Stimulated activated CD4-positive, alpha-beta T cell treated with anti-CD3 and anti-CD28 coated beads, Interleukin-12 subunit alpha, Interleukin-12 subunit beta, amount 100 ng/mL, for 48 hours (primary cell): ENCODE measurements at regions not wholly inside any gene's neighbourhood (a gene's known extent, or its start where the extent isn't known, plus 50 kb on each side); places are given as distances from the start of the nearest gene placed in this dataset.
A peak's percentile ranks its signal among the peaks of the same experiment; 100 is the strongest.

Source experiments
- DNase-seq, 3 donors: peaks; one replicate each; pipeline ENCODE4 v3.0.0-alpha.2; 2020; ENCODE audit warnings: low read depth in 2 of 3, low spot score in 1 of 3

DNA sequence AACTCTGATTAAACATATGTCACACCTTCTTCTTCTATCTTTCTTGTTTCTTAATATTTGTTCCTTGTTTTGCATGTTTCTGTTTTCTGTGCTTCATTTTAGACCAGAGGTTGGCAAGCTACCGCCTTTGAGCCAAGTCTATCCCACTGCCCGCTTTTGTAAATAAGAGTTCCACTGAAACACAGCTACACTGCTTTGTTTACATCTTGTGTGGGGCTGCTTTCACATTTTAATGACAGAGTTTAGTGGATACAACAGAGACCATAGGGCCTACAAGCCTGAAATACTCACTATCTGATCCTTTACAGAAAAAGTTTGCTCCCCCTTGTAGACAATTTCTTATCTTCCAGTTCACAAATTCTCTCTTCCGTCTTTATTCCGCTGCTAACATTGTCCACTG lies 109.4 kb upstream of the SPACA1 start:
- DNase-seq: no peak

DNA sequence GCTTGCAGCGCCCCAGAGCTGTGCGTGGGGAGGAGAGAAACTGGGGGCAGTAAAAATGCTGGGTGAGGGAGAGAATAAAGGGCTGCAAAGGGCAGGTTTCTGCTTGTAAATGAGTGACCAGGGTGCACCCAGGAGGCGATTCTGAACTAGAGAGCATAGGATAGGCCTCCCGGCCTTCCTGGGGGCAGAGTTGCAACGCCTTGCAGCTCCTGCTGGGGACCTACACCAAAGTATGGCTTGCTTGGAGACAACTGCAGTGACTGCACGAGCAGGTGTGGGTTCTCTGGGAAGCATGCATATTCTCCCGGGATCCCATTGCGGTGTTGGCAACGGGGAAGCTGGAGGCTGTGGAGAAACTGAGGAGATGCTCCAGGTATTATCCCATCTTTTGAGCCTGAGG lies 111.6 kb upstream of the SPACA1 start:
- no peak for DNase-seq

DNA sequence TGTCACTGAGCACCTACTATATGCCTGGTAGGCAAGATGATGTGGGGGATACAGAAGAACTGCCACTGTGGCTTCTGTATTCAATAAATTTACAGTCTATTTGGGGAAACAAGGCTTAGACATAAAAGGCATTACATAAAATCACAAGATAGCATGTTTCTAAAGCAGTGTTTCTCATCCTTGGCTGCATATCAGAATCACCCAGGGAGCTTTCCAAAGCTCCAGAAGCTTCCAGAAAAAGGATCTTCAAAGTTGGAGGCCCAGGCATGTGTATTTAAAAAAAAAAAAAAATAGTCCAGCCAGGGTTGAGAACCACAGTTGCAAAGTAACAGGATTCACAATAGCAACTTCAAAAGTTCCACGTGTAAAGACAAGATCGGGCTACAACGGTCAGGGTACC lies 112.4 kb upstream of the SPACA1 start:
- DNase-seq: no peak

DNA sequence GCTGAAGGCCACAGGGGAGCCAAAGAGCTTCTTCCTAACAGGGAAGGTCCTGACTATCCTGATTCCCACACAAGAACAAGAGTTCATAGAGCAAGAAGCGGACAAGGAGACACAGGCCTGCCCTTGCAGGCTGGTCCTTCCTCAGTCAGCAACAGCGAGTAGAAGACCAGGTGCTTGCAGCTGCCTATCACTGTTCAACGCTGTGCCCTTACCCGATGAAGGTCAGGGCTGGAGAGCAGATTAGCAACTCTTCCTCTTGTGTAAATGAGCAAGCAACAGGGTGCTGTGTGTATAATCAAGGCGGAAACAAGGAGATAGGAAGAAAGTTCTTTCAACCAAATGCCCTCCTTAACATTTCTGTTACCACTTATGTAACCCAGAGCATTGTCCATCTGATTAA lies 115.3 kb upstream of the SPACA1 start:
- DNase-seq: no peak

DNA sequence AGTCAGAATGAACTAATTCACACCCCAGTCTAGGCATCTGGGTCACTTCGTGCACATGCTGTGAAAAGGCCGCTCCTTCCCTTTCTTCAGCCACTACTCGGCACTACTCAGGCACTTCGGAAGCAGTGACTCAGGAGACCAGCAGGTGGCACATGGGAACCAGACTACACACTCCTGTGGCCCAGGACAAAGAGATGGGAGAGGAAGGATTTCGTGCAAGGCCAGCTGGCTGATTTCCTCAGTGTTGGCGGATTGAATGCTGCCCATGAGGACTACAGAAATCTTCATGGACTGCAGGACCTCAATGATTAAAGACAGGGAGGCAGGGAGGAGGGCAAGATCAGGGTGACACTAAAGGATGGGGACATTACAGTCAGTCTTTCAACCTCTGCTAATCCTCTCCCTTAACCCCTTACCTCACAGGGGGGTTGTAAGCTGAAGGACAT lies 117.8 kb upstream of the SPACA1 start:
- peak; percentile 37 to 55 (median 45) for DNase-seq

DNA sequence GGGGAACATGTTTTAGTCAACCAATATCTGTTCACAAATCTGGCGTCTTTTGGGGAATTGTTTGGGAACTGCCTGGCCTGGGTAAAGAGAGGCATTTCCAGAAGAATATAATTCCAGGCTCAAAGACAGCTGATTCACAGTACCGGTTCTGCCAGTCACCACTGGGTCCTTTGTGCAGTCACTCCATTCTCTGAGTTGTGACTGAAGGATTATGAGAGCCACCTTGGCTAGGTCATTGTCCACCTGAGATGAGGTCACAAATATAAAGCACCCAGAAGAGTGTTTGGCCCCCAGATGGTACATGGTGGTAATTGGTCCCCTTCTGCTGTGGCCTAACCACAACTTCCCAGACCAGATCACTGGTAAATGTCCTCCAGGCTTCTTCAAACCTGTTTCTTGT lies 121.0 kb upstream of the SPACA1 start:
- no peak for DNase-seq

DNA sequence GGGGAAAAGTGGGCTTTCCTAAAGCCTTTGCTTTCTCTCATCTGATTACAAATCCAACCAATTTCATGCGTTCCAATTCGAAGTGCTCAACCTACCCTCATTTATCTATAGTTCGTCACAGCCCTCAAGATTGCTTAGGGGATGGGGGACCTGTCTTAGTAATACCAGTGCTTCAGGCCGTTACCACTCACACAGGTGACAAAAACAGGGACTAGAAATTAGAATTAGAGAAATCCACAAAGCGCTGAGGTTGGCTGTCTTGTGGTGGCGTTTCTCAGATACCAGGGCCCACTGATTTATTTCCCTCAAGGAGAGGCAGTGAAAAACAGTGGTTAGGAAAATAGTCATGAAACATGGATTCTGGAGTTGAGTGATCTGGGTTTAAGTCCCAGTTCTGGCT lies 121.6 kb upstream of the SPACA1 start:
- no peak for DNase-seq

DNA sequence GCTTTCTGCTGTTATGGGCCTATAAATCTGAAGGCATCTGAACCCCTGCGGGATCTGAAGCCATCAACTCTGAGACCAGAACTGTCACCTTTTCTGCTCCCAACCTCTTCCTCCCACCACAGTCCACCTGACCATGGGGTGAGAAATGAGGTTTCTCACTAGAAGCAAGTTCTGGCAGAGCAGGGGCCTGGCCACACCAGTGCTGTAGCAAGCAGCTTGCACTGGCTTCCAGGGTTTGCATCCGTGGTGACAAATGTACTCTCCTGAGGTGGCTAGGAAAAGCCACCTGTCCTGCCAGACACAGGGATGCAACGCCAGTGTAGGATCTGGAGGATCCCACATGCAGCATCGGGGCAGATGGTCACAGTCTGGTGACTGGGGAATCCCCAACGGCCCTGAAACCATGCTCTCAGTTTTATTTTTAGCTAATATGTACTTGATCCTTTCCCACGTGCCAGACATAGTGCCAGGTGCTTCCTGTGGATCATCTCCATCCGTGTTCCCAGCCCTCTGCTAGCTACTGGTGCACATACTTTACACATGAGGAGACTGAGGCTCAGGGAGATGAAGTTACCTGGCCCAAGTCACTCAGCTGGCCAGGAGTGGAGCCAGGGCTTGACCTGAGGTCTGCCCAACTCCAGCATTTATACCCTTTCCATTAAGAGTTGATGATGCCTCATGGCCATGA lies 122.1 kb upstream of the SPACA1 start:
- no peak for DNase-seq

DNA sequence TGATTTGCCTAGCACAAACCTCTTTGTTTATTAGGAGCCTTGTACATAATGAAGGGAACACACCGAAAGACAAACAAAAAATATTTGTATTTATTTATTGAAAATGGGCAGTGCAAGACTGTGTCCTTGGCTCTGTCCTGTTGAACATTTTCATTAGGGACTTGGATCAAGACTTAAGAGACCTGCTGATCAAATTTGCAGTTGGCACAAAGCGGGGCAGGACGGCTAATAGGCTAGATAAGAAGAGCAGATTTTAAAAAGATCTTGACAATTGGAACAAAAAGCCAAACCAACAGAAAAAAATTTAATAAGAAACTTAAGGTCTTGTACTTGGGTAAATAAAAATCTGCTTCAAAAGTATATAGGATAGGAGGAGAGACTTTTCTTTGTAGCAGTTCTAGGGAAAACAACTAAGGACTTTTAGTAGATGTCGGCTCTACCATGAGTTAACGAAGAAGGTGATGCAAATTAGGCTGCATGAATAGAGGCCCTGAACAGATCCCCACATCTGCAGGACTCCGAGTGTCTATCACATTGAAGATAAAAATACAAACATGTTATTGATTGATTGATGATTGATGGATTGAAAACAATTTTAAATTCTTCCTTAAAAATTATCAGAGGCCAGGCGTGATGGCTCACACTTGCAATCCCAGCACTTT lies 124.1 kb upstream of the SPACA1 start:
- DNase-seq: no peak

DNA sequence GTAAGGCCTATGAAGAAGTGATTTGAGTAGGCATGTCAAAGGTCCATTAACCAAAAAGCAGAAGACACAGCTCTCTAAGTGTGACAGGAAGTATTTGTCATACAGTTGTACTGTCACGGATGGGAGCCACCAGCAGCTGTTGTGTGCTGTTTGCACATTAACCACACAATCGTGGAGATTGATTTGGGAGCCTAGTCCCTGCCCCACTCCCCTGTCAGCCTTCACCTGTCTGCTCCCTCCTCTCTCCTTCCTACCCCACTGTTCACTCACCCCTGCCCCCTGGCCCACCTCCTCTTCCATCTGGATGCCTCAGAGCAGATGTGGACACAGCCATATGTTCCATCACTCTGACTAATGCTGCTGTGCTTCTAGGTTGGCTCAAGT lies 124.7 kb upstream of the SPACA1 start:
- DNase-seq: no peak

DNA sequence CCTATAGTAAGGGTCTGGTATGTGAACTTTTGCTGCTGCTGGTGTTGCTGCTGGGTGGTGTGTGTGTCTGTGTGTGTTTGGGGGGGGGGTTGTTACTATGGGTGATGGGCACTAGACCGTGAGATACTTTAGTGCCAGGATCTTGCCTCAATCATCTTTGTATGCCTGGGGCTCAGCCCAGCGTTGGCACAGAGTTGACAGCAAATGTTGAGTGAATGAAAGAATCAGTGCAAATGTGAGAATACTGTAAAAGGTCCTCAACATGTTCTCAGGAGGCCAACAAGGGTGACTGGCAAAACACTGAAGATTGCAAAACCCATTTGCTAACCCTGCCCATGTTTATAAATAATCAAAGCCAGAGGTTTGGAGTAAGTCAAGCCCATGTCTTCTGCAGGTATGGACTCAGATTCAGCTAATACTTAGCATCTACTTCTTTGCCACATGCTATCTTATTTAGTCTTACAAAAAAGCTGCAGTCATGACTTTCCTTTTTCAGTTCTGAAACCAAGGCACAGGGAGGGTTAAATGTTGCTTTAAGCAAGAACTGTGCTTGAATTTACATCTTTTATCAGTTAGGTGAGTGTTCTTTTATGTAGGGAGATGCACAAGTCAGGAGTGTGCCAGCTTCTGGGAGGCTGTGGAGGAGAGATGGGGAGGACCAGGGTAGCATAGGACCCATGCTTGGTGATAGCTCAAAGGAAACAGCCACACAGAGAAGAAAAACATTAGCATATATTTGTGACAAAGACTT lies 125.3 kb upstream of the SPACA1 start:
- DNase-seq: no peak

DNA sequence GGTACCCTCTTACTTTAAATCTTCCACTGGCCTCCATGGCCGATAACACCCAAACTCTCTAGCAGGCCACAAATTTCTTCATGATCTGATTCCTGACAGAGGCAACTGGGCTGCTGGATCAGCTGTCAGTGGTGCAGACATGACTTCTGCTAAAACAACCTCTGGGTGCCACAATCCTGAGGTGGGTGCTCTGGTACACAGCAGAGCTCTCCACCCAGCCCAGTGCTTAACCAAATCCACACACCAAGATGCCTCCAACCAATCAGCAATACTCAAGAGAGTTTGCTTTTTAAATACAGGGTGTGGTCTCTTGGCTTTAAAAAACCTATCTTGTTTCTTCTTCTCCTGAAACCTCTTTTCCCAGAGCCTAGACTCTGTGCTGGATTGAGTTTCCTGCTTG lies 126.6 kb upstream of the SPACA1 start:
- DNase-seq: no peak

DNA sequence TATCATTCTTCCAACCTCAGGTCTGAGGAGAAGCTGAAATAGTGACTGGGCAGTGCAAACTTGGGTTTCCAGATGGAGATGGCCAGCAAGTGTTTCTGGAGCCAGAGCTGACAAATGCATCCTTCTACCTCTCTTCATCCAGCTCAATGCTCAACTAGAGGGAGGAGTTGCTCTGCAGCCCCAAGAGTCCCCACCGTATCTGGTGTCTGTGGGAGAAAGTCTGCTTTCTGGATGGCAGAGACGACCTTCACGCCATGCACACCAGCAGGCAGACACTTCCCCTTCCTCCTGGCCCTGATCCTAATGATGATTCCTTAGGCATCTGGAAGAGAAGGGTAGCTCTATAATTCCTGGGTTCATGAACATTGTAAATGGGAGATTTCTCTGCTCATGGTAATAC lies 127.4 kb upstream of the SPACA1 start:
- DNase-seq: no peak

DNA sequence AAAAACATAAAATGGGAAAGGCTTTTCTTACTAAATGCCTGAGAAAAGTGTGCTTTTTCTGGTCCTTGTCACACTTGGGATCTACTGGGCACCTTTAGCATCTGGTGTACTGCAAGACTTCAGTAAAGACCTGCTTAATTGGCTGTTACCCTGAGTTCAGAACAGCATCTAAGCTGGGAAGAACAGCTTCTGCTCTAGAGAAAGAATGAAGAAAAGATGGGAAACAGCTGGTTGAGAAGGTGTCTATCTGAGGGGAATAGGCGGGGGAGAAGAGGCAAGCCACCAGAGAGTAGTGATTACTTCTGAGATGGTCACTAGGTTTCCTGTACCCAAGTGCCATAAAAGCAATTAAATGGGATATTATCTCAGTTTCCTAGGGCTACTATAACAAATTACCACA lies 128.2 kb upstream of the SPACA1 start:
- DNase-seq: no peak

DNA sequence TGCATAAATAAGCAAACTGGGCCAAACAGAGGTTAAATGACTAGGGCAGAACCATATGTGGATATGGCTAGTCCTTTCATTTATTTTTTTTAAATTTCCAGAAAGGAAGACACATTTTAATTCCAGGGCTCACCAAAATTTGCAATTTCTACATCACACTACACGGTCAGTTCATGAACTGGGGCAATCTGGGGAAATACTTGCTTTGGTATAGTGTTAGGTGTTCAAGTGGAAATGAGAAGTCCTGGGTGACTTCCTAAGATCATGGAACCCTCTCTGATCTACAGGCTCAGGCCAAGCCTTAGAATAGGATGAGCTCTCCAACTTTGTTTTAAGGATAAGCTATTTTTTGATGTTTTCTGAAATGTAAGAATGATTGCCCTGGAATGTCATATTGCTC lies 128.6 kb upstream of the SPACA1 start:
- DNase-seq: no peak

DNA sequence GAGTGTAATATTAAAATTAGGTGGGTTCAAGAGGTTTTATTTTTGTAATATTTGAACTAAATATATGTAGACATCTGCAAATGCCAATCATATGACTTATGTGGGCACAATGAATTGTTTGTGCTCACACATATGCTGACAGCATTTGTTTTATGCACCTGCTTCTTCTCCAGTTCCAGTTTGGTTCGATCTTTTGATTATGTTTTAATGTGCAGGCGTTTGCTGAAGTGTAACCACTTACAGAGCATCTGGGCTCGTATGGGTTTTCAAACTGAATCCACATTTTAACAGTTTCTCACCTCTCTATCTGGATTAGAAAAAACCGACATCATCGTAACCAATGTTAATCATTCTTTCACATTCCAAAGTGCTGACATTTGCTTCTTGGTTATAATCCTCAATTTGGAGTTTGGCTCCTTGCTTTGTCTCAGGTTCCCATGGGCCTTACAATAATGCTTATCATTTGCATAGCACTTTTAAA lies 129.1 kb upstream of the SPACA1 start:
- DNase-seq: no peak

DNA sequence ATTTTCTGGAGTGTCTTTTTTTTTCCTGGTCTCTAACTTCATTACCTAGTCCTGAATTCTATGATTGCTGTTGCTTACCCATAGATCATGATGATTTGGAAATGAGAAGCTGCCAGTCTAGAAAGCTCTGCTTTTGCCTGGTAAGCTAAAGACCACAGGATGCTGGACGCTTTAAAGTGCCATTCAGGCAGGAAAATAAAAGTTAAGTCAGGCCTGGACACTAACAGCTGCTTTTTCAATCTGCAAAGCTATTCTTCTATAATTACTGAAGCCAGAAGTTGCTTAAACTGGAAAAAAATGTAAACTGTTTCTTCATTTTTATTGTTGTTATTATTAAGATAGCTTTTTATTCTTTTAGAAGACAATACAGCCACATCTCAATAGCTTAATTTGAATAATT lies 129.8 kb upstream of the SPACA1 start:
- no peak for DNase-seq

DNA sequence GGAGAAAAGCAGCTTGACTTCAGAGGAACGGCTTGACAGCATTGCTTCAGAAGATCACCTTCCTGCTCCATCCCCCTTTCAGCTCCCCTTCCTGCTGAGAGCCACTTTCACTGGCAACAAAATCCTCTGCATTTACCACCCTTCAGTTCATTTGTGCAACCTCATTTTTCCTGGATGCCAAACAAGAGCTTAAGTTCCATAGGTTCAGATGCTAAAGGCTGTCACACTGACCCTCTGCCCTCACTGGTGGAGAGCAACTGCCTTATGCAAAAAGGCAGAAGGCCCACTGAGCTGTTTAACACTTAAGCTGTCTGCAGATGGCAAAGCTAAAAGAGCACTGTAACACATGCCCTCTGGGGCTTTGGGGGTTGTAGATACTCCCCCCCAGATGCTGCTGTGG lies 131.2 kb upstream of the SPACA1 start:
- DNase-seq: no peak

DNA sequence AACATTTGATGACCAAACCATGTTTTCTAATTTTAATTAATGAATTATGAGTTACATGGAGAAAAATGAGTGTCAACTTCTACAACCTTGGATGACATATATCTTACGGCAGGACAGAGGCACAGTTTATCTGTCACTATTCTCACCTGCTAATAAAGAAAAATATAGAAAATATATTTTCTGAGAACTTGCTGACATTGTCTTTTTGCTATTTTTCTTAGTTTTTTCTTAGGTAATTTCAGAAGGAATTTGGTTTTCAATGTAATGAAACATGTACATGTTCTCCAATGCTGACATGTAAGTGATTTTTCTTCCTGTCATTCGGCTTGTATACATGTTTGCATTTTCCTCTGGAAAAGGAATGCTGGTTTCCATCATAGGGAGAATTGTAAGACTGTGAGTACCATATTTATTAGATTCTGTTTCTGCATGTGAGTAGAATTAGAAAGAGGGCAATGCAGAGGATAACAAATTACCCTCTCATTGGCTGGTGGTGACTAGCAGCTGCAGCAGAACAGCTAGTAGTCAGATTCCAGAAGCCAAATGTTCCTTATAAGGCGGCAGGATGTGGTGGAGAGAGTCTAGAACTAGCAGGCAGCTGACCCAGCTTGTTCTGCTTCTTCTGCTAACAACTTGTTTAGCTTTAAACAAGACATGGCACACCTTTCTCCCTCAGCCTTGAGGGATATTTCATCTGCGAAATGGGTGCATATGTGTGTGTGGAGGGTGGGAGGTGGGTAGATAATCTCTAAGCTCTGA lies 132.8 kb upstream of the SPACA1 start:
- DNase-seq: no peak

DNA sequence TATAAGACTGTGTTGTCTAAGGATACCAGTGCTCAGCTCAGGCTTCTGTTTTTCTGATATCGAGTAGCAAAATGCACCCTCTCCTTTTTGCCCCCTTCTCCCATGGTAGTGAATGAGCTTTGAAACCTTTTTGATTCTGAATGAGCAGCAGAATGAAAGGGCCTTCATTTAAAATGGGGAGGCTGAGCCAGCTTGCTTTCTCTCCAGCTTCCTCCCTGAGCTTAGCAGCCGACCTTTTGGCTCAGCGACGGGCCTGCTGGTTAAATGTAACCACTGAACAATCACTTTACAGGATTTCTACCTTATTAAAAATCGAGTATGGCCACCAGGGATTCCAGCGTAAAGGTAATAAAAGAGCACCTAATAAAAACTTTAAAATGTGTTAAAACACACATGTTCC lies 133.7 kb upstream of the SPACA1 start:
- DNase-seq: no peak

DNA sequence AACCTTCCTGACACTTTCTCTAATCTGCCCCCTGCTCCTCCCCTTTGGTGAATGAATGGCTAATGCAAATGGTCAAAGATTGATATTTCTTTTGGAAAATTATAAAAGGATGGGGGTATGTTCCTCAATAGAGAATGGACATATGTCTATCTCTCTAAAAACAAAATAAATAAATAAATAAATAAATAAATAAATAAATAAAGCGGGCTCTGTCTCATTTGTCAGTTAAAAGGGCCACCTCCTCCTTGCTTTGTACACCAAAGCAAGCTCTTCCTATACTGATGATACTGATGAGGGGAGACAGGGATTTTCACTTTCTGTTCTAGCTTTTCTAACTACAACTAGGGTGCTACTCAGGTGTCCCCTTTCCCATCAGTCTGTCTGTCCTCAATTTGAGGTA lies 135.5 kb upstream of the SPACA1 start:
- DNase-seq: no peak

DNA sequence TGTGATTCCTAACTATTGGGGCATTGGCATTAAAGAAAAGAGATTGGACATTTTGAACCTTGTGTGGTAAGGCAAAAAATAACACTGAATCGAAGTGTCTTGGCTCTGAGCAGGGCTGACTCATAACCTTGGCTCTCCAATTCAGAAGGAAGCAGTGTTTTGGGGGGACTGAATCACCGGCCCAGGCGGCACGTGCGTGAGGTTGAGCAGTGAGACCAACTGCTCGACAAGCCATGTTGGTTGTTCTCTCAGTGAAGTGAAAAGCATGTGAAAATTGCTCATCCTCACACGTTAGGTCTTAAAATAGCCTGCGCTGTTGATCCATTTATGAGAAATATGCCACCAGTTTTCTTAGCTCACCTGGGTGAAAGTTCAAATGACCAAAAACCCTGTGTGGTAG lies 137.8 kb upstream of the SPACA1 start:
- peak in 1 of 3 donors; percentile 17 for DNase-seq
